Thyroid gland (tissue), 4 donors: ENCODE measurements at regions not wholly inside any gene's neighbourhood (a gene's known extent, or its start where the extent isn't known, plus 50 kb on each side); places are given as distances from the start of the nearest gene placed in this dataset.
A peak's percentile ranks its signal among the peaks of the same experiment; 100 is the strongest.

ENCODE experiments used
- DNase-seq, 2 donors: peaks; one replicate each; pipeline ENCODE4 v3.0.0-alpha.2; 2019
- H3K27ac ChIP-seq, 3 donors: fragments of 200-600 bp; sonication (generic); 1 replicate in 2 of 3; 2 replicates in 1 of 3; pipeline ENCODE4 v1.5.1; 2016 to 2019; ENCODE audit warnings: mild to moderate bottlenecking in 1 of 3, moderate library complexity in 1 of 3
- H3K27me3 ChIP-seq: fragments of 200-600 bp; sonication (generic); one replicate; pipeline ENCODE4 v1.5.1; 2019
- H3K36me3 ChIP-seq, 2 donors: fragments of 200-600 bp; sonication (generic); one replicate each; pipeline ENCODE4 v1.5.1; 2016 to 2019
- H3K4me1 ChIP-seq, 2 donors: fragments of 200-600 bp; sonication (generic); one replicate each; pipeline ENCODE4 v1.5.1; 2017 to 2019
- H3K4me3 ChIP-seq, 3 donors: fragments of 200-600 bp; sonication (generic); replicated peaks in 1 of 3; 1 replicate in 2 of 3; 2 replicates in 1 of 3; pipeline ENCODE4 v1.5.1; 2016; ENCODE audit warnings: mild to moderate bottlenecking in 1 of 3
- H3K9me3 ChIP-seq: fragments of 200-600 bp; sonication (generic); one replicate; pipeline ENCODE4 v1.5.1; 2017
- CTCF ChIP-seq, 6 experiments: fragments of 200-600 bp in 3 of 6; fragments of 450-650 bp in 3 of 6; sonication (generic) in 3 of 6; IDR thresholded peaks; one replicate each; pipeline ENCODE4 v1.5.1; 2016 to 2019; ENCODE audit warnings: antibody characterized with exemption in 6 of 6, mild to moderate bottlenecking in 2 of 6, inconsistent platforms in 1 of 6, moderate library complexity in 1 of 6
- POLR2A ChIP-seq, 2 donors: fragments of 450-650 bp; IDR thresholded peaks; one replicate each; pipeline ENCODE4 v1.6.1; 2017; ENCODE audit warnings: antibody characterized with exemption in 2 of 2, mild to moderate bottlenecking in 2 of 2, moderate library complexity in 1 of 2
- WGBS, 2 donors: methylation state at CpG; one replicate each; pipeline ENCODE4 v1.1.5; 2017; 5-methylcytosine and 5-hydroxymethylcytosine counted together
- intact Hi-C: fragments of 100-400 bp; cut with DNase I; formaldehyde crosslinking; loops from one replicate; pipeline ENCODE4 v1.15.1; 2023

GRCh38 chr6:44042261-44042988 is 84.8 kb downstream of the MRPL14 start:
- peak overlapping the region in 1 of 3 donors; percentile 43 for H3K27ac ChIP-seq
- no peaks in the 10 kb centered on the region for H3K27me3 ChIP-seq
- H3K36me3 ChIP-seq, result no peaks in the 10 kb centered on the region
- WGBS, 2 donors, result 86 to 90% methylated on average over 4 of the region's 4 CpGs
- TF ChIP-seq CTCF (IDR thresholded peaks at IDR 0.05) (no peak), POLR2A (IDR thresholded peaks at IDR 0.05) (no peak)
- intact Hi-C loops, result no loop called here
- peaks cover 11 to 50% of the 10 kb centered on the region in 2 donors for H3K4me1 ChIP-seq
- no peak for DNase-seq
- no peaks in the 10 kb centered on the region for H3K9me3 ChIP-seq
- H3K4me3 ChIP-seq, result no peak overlapping the region

- intact Hi-C loops, result no loop called here
- no peaks in the 10 kb centered on the region for H3K9me3 ChIP-seq
- TF ChIP-seq CTCF (IDR thresholded peaks at IDR 0.05) (no peak), POLR2A (IDR thresholded peaks at IDR 0.05) (no peak)
- H3K27me3 ChIP-seq, result no peaks in the 10 kb centered on the region
- H3K27ac ChIP-seq, result no peak overlapping the region
- 74 to 75% methylated on average over 10 of the region's 10 CpGs for WGBS, 2 donors
- no peak for DNase-seq
- no peak overlapping the region for H3K4me3 ChIP-seq
- H3K36me3 ChIP-seq, result no peaks in the 10 kb centered on the region
- H3K4me1 ChIP-seq, result peaks cover 5 to 46% of the 10 kb centered on the region in 2 donors
Measured at GRCh38 chr6:44041461-44042260, 85.6 kb downstream of the MRPL14 start.

- intact Hi-C loops, result no loop called here
- 87 to 90% methylated on average over 4 of the region's 4 CpGs for WGBS, 2 donors
- TF ChIP-seq POLR2A (IDR thresholded peaks at IDR 0.05), result no peak
- no peak for TF ChIP-seq CTCF (IDR thresholded peaks at IDR 0.05)
- Histone ChIP-seq H3K9me3 (no peaks in the 10 kb centered on the region), H3K4me1 (peaks cover 0 to 38% of the 10 kb centered on the region in 2 donors), H3K27me3 (no peaks in the 10 kb centered on the region), H3K27ac (no peak overlapping the region), H3K36me3 (no peaks in the 10 kb centered on the region), H3K4me3 (no peak overlapping the region)
- no peak for DNase-seq
Measured at GRCh38 chr6:44040786-44041185, 86.5 kb downstream of the MRPL14 start.

GRCh38 chr6:44039839-44040350 is 87.4 kb downstream of the MRPL14 start:
- no peaks in the 10 kb centered on the region for H3K9me3 ChIP-seq
- DNase-seq, result no peak
- H3K4me3 ChIP-seq, result no peak overlapping the region
- peaks cover 0 to 29% of the 10 kb centered on the region in 2 donors for H3K4me1 ChIP-seq
- H3K27me3 ChIP-seq, result no peaks in the 10 kb centered on the region
- WGBS, 2 donors, result 85 to 91% methylated on average over 6 to 7 of the region's 7 CpGs
- TF ChIP-seq CTCF (IDR thresholded peaks at IDR 0.05) (no peak), POLR2A (IDR thresholded peaks at IDR 0.05) (no peak)
- no peaks in the 10 kb centered on the region for H3K36me3 ChIP-seq
- H3K27ac ChIP-seq, result no peak overlapping the region
- intact Hi-C loops, result no loop called here
